Colonic mucosa (tissue), 4 donors: ENCODE measurements at regions not wholly inside any gene's neighbourhood (a gene's known extent, or its start where the extent isn't known, plus 50 kb on each side); places are given as distances from the start of the nearest gene placed in this dataset.
"Not testable (repeated sequence)": the region's sequence is repeated elsewhere in the genome, so short reads cannot be mapped to it uniquely, and the experiment has no call there.

Experiments used
- DNase-seq: peaks from one replicate; pipeline ENCODE4 v3.0.0-alpha.2; 2020
- H3K27ac ChIP-seq: fragments of 200-600 bp; one replicate; pipeline ENCODE4 v1.8.0; 2021
- H3K27me3 ChIP-seq: fragments of 200-600 bp; one replicate; pipeline ENCODE4 v1.8.0; 2021
- H3K36me3 ChIP-seq: fragments of 200-600 bp; one replicate; pipeline ENCODE4 v1.8.0; 2021
- H3K4me1 ChIP-seq: fragments of 200-600 bp; one replicate; pipeline ENCODE4 v1.8.0; 2021; ENCODE audit warnings: mild to moderate bottlenecking
- H3K4me3 ChIP-seq: fragments of 200-600 bp; one replicate; pipeline ENCODE4 v1.8.0; 2021
- H3K9ac ChIP-seq, 2 donors: one replicate each; pipeline ENCODE4 v1.7.0; 2013; ENCODE audit warnings: control low read depth in 2 of 2, low read depth in 2 of 2, low read length in 2 of 2
- H3K9me3 ChIP-seq: fragments of 200-600 bp; one replicate; pipeline ENCODE4 v1.8.0; 2021
- intact Hi-C: fragments of 100-400 bp; cut with DNase I; formaldehyde crosslinking; loops from one replicate; pipeline ENCODE4 v1.14.1; 2022
- TF ChIP-seq, protein P1 (sequence below): fragments of 200-600 bp; IDR thresholded peaks from one replicate; pipeline ENCODE4 v1.8.0; 2022; ENCODE audit warnings: antibody characterized with exemption, mild to moderate bottlenecking
- donor health status: healthy.
- donor health status: DM: no; HTN: no; CAD: no.
- donor health status: DM: no; HTN: no; CAD: no.

DNA sequence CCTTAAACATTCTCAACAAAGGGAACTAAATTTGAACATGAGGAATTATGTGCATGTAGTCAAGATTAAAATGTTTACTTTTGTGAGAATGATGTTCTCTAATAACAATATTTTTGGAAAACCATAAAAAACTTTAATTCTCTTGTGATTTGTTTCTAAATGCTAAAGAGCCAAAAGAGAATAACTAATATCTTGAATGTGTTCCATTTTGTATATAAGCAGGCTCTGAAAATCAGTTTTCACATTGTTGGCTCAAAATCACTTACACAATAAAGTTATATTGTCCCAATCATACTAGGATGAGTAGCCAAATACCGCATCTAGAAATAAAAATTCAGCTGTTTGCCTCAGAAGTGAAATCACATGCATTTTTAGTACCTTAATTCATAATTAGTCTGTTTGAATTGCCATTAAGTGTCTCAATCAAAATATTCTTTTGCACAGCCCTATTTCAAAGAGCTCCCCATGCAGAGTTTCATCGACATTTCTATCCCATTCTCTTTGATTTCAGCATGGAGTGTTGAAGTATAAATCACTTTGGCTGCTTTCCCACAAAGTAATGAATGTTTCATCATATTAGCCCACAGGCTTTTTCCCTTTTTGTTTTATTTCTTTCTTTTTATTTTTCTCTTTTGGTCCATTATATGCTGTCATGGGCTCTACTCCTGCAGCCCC lies 420.3 kb upstream of the POM121L12 start:
- Histone ChIP-seq H3K4me1 (no peaks in the 10 kb centered on the region), H3K9me3 (no peaks in the 10 kb centered on the region), H3K27ac (no peak overlapping the region), H3K27me3 (no peaks in the 10 kb centered on the region), H3K4me3 (no peak overlapping the region), H3K9ac (no peak overlapping the region), H3K36me3 (no peaks in the 10 kb centered on the region)
- TF ChIP-seq, protein P1, sequence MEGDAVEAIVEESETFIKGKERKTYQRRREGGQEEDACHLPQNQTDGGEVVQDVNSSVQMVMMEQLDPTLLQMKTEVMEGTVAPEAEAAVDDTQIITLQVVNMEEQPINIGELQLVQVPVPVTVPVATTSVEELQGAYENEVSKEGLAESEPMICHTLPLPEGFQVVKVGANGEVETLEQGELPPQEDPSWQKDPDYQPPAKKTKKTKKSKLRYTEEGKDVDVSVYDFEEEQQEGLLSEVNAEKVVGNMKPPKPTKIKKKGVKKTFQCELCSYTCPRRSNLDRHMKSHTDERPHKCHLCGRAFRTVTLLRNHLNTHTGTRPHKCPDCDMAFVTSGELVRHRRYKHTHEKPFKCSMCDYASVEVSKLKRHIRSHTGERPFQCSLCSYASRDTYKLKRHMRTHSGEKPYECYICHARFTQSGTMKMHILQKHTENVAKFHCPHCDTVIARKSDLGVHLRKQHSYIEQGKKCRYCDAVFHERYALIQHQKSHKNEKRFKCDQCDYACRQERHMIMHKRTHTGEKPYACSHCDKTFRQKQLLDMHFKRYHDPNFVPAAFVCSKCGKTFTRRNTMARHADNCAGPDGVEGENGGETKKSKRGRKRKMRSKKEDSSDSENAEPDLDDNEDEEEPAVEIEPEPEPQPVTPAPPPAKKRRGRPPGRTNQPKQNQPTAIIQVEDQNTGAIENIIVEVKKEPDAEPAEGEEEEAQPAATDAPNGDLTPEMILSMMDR = no peak
- no peak for DNase-seq
- intact Hi-C loops = no loop called here

DNA sequence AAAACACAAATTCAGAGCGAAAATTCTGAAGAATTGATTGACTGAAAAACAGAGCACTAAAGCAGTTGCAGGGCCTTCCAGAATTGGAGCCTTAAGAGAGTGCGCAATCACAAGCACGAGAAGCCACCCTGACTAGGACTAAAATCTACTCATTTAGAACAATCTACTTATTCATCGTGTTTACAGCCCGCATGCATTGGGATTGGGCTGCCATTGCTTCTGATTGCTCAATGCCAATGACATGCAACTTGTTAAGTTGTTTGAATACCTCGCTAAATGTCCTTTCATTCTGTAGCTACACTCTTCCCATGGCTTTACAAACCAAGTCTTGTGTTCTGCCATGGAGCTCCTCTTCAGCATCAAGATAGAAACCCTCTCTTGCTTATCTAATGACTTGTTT lies 425.9 kb upstream of the POM121L12 start:
- Histone ChIP-seq H3K27ac (no peak overlapping the region), H3K9me3 (no peaks in the 10 kb centered on the region), H3K27me3 (no peaks in the 10 kb centered on the region), H3K36me3 (no peaks in the 10 kb centered on the region), H3K4me1 (no peaks in the 10 kb centered on the region), H3K9ac (no peak overlapping the region), H3K4me3 (no peak overlapping the region)
- intact Hi-C loops = no loop called here
- no peak for DNase-seq
- TF ChIP-seq, protein P1 = no peak

DNA sequence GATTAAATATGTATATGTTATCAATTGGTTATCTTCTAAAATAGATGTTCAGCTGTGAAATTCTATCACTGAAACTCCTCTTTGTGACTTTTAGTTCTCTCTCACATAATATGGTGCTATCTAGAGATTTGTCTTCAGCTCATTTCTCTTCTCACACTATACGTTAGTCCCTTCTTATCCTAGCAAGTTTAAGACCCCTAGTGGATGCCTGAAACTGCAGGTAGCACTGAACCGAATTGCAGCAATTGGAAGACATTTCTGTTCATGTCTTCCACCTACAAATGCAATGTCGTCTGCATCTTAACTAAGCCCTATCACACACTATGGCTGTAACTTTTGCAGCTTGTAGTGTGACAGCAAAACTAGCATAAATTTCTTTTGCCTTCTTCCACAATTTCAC lies 442.7 kb upstream of the POM121L12 start:
- TF ChIP-seq, protein P1 = no peak
- no peaks in the 10 kb centered on the region for H3K27me3 ChIP-seq
- DNase-seq = no peak
- H3K36me3 ChIP-seq = no peaks in the 10 kb centered on the region
- H3K9ac ChIP-seq = no peak overlapping the region
- no peak overlapping the region for H3K27ac ChIP-seq
- H3K4me3 ChIP-seq = no peak overlapping the region
- no peaks in the 10 kb centered on the region for H3K4me1 ChIP-seq
- intact Hi-C loops = no loop called here
- H3K9me3 ChIP-seq = no peaks in the 10 kb centered on the region

DNA sequence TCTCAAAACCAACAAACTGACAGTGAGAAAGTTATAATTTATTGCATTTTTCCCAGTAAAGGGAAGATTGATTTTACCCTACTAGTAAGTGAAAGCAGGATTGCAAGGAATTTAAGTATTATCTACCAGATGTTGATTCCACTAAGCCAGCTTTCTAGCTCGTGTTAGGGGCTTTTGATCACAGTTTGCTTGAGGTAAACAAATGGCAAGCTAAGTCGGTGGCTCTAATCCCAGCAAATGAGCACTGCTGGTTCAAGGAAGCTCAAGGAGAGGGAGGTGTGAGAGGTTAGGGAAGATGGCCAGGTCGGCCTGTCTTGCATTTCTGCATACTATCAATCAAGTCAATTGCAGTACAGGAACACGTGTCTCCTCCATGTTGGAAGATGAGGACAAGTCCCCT lies 448.7 kb upstream of the POM121L12 start:
- H3K9me3 ChIP-seq = no peaks in the 10 kb centered on the region
- no peak for DNase-seq
- intact Hi-C loops = no loop called here

DNA sequence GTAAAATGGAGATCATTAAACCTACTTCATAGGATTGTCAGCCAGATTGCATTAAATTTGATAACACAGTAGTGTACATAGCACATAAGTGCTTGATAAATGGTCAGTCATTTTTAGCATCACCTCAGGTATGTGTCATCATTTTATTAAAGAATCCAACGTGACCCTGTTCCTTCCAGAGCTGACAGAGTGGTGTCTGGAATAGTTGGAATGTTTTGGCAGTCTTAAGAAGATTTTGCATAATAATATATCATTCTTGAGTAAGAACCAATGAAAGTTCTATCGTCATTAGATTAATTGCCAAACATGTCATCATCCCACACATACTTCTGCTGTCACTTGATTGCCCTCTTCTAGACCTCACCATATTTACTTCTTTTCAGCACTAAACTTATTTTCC lies 451.4 kb upstream of the POM121L12 start:
- no peak overlapping the region for H3K9ac ChIP-seq
- no peaks in the 10 kb centered on the region for H3K9me3 ChIP-seq
- H3K4me3 ChIP-seq = no peak overlapping the region
- no peaks in the 10 kb centered on the region for H3K27me3 ChIP-seq
- TF ChIP-seq, protein P1 = no peak
- no peaks in the 10 kb centered on the region for H3K4me1 ChIP-seq
- H3K27ac ChIP-seq = no peak overlapping the region
- no peak for DNase-seq
- intact Hi-C loops = no loop called here
- H3K36me3 ChIP-seq = no peaks in the 10 kb centered on the region

More for the DNA sequence above, 448.7 kb upstream of the POM121L12 start:
- Histone ChIP-seq H3K27me3 (no peaks in the 10 kb centered on the region), H3K27ac (no peak overlapping the region), H3K9ac (no peak overlapping the region), H3K36me3 (no peaks in the 10 kb centered on the region), H3K4me1 (no peaks in the 10 kb centered on the region), H3K4me3 (no peak overlapping the region)
- TF ChIP-seq, protein P1 = no peak

DNA sequence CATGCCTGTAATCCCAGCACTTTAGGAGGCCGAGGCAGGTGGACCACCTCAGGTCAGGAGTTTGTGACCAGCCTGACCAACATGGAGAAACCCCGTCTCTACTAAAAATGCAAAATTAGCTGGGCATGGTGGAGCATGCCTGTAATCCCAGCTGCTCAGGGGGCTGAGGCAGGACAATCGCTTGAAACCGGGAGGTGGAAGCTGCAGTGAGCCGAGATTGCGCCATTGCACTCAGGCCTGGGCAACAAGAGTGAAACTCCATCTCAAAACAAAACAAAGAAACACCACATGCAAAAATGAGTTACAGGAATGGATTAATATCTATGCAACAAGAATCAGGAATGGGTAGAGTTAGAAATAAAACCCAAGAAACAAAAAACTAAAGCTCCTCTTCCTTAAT lies 462.3 kb upstream of the POM121L12 start:
- H3K9me3 ChIP-seq, H3K27me3 ChIP-seq, H3K4me3 ChIP-seq, DNase-seq, H3K4me1 ChIP-seq, intact Hi-C loops, H3K36me3 ChIP-seq, H3K9ac ChIP-seq, H3K27ac ChIP-seq: not testable (repeated sequence)
